Brain microvascular endothelial cell (primary cell): ENCODE measurements at regions not wholly inside any gene's neighbourhood (a gene's known extent, or its start where the extent isn't known, plus 50 kb on each side); places are given as distances from the start of the nearest gene placed in this dataset.

Experiments used
- DNase-seq: peaks from one replicate; pipeline ENCODE4 v3.0.0-alpha.2; 2020
- H3K27ac ChIP-seq: fragments of 250-450 bp; sonication (Bioruptor Pico); 2 replicates; pipeline ENCODE4 v1.5.1; 2020; ENCODE audit warnings: mild to moderate bottlenecking, moderate library complexity
- H3K27me3 ChIP-seq: fragments of 250-450 bp; sonication (Bioruptor Pico); replicated peaks from 2 replicates; pipeline ENCODE4 v1.5.1; 2020; ENCODE audit warnings: mild to moderate bottlenecking
- H3K36me3 ChIP-seq: fragments of 250-450 bp; sonication (Bioruptor Pico); replicated peaks from 2 replicates; pipeline ENCODE4 v1.5.1; 2020; ENCODE audit warnings: mild to moderate bottlenecking
- H3K4me3 ChIP-seq: 2 replicates; pipeline ENCODE4 v1.5.1; 2011; ENCODE audit warnings: low read depth, mild to moderate bottlenecking, control low read depth, low read length, moderate library complexity
- CTCF ChIP-seq: IDR thresholded peaks from 2 replicates; pipeline ENCODE4 v1.5.1; 2011; ENCODE audit warnings: low read depth, mild to moderate bottlenecking, moderate library complexity, low read length, control low read depth, inconsistent platforms; ENCODE audit errors: missing control alignments
- in situ Hi-C: cut with HindIII; loops from 2 replicates; pipeline ENCODE4 v1.10.0; 2017; ENCODE audit warnings: low sequenced_read_pairs, low pct_ligation_motif_present

DNA sequence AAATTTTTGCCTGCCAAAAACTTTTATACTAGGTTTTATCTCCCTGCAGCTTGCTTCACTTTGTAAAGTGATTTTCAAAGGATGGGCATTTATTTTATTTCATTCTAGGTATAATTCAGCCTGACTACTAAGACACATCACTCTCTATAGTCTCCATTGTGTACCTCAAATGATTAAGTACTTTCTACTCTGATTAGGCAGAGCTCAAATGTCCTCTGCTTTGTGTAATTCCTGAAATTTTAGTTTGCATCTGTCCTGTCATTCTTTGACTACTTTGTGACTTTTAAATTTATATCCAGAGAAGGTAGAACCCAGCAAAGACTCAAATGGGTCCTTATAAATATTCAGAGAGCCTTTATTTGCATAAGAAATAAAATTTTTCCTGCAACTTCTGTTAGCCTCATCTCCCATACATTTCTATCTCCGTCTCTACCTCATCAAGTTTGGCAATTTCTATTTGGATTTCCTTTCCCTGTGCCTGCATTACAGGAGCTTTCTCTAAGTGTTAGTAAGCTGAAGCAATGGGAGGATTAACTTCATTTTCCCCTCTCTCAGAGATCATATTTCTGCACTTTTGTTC lies 1038.0 kb upstream of the ATXN8OS start:
- in situ Hi-C loops, result no loop called here
- no peak overlapping the region for H3K4me3 ChIP-seq
- H3K27me3 ChIP-seq, result no peaks in the 10 kb centered on the region
- DNase-seq, result no peak
- no peak for TF ChIP-seq CTCF
- no peak overlapping the region for H3K27ac ChIP-seq
- H3K36me3 ChIP-seq, result no peaks in the 10 kb centered on the region

DNA sequence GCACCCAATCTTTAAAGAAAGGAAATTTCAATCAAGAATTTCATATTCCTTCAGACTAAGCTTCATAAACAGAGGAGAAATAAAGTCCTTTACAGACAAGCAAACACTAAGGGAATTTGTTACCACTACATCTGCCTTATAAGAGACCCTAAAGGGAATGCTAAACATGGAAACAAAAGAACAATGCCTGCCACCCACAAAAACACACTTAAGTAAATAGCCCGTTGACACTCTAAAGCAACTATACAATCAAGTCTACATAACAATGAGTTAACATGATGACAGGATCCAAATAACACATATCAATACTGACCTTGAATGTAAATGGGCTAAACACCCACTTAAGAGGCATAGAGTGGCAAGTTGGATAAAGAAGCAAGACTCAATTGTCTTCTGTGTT lies 1056.9 kb upstream of the ATXN8OS start:
- no peak for DNase-seq
- Histone ChIP-seq H3K4me3 (no peak overlapping the region), H3K27ac (no peak overlapping the region), H3K36me3 (no peaks in the 10 kb centered on the region), H3K27me3 (no peaks in the 10 kb centered on the region)
- in situ Hi-C loops, result no loop called here
- no peak for TF ChIP-seq CTCF

- H3K4me3 ChIP-seq, result no peak overlapping the region
- H3K27ac ChIP-seq, result no peak overlapping the region
- in situ Hi-C loops, result no loop called here
- DNase-seq, result no peak
- no peaks in the 10 kb centered on the region for H3K27me3 ChIP-seq
- no peaks in the 10 kb centered on the region for H3K36me3 ChIP-seq
- TF ChIP-seq CTCF, result no peak
Observed at GRCh38 chr13:69044629-69045028, 1063.0 kb upstream of the ATXN8OS start.

GRCh38 chr13:69040898-69041297 lies 1066.7 kb upstream of the ATXN8OS start:
- Histone ChIP-seq H3K4me3 (no peak overlapping the region), H3K27ac (no peak overlapping the region), H3K27me3 (no peaks in the 10 kb centered on the region), H3K36me3 (no peaks in the 10 kb centered on the region)
- no peak for TF ChIP-seq CTCF
- in situ Hi-C loops, result no loop called here
- no peak for DNase-seq

GRCh38 chr13:69035771-69036170 lies 1071.9 kb upstream of the ATXN8OS start:
- Histone ChIP-seq H3K27me3 (no peaks in the 10 kb centered on the region), H3K27ac (no peak overlapping the region), H3K36me3 (no peaks in the 10 kb centered on the region), H3K4me3 (no peak overlapping the region)
- TF ChIP-seq CTCF, result no peak
- in situ Hi-C loops, result no loop called here
- no peak for DNase-seq

DNA sequence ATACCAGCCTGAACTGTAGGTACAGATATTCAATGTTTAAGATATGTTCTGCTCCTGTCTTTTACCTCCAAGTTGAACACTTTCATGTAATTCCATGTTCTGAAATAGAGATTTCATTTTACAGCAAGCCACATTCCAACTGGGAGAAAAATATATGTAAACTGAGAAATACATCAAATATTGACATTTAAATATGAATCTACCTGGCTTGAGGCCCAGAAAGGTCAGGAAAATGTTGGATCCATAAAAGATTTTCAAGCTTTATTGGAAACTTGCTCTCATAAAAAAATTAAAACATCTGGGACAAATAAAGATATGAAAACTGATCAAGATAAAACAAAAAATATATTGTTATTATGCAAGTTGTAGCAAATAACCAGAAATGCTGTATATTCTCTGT lies 1078.7 kb upstream of the ATXN8OS start:
- DNase-seq, result no peak
- H3K27me3 ChIP-seq, result no peaks in the 10 kb centered on the region
- TF ChIP-seq CTCF, result no peak
- H3K36me3 ChIP-seq, result no peaks in the 10 kb centered on the region
- in situ Hi-C loops, result no loop called here
- no peak overlapping the region for H3K4me3 ChIP-seq
- H3K27ac ChIP-seq, result no peak overlapping the region
